Vagina (tissue), 2 donors: ENCODE measurements at regions not wholly inside any gene's neighbourhood (a gene's known extent, or its start where the extent isn't known, plus 50 kb on each side); places are given as distances from the start of the nearest gene placed in this dataset.

ENCODE experiments used
- DNase-seq, 2 donors: peaks; one replicate each; pipeline ENCODE4 v3.0.0-alpha.2; 2017; ENCODE audit errors: extremely low spot score in 2 of 2
- H3K27ac ChIP-seq: fragments of 200-600 bp; sonication (generic); one replicate; pipeline ENCODE4 v1.5.1; 2019
- H3K27me3 ChIP-seq: fragments of 200-600 bp; sonication (generic); one replicate; pipeline ENCODE4 v1.5.1; 2019
- H3K36me3 ChIP-seq, 2 donors: fragments of 200-600 bp; sonication (generic); one replicate each; pipeline ENCODE4 v1.5.1; 2017 to 2019
- H3K4me1 ChIP-seq: fragments of 200-600 bp; sonication (generic); one replicate; pipeline ENCODE4 v1.5.1; 2019
- H3K4me3 ChIP-seq, 2 donors: fragments of 200-600 bp; sonication (generic); 1 replicate in 1 of 2; 2 replicates in 1 of 2; pipeline ENCODE4 v1.5.1; 2016 to 2019
- H3K9me3 ChIP-seq: fragments of 200-600 bp; sonication (generic); one replicate; pipeline ENCODE4 v1.5.1; 2019
- CTCF ChIP-seq, 3 experiments: fragments of 450-650 bp in 2 of 3; fragments of 200-600 bp in 1 of 3; sonication (generic) in 1 of 3; IDR thresholded peaks; one replicate each; pipeline ENCODE4 v1.5.1; 2017 to 2019; ENCODE audit warnings: antibody characterized with exemption in 3 of 3, mild to moderate bottlenecking in 2 of 3, moderate library complexity in 2 of 3
- POLR2A ChIP-seq, 2 donors: fragments of 450-650 bp; IDR thresholded peaks; one replicate each; pipeline ENCODE4 v1.6.1; 2017; ENCODE audit warnings: antibody characterized with exemption in 2 of 2, mild to moderate bottlenecking in 2 of 2, moderate library complexity in 2 of 2
- POLR2AphosphoS5 ChIP-seq, 2 donors: sonication (generic); formaldehyde crosslinking; IDR thresholded peaks; one replicate each; pipeline ENCODE4 v1.9.0; 2017; ENCODE audit warnings: antibody characterized with exemption in 2 of 2, mild to moderate bottlenecking in 2 of 2, low read depth in 1 of 2; ENCODE audit not compliant: insufficient read depth in 1 of 2
- intact Hi-C: fragments of 100-400 bp; cut with DNase I; formaldehyde crosslinking; loops from one replicate; pipeline ENCODE4 v1.15.1; 2023

- no peaks in the 10 kb centered on the region for H3K4me1 ChIP-seq
Measured at GRCh38 chr12:80038062-80038560, 61.2 kb upstream of the OTOGL start.

GRCh38 chr12:80033448-80033847, 65.9 kb upstream of the OTOGL start:
- Histone ChIP-seq H3K4me1 (no peaks in the 10 kb centered on the region), H3K4me3 (no peak overlapping the region), H3K27ac (peak overlapping the region; percentile 28), H3K9me3 (no peaks in the 10 kb centered on the region), H3K36me3 (no peaks in the 10 kb centered on the region), H3K27me3 (no peaks in the 10 kb centered on the region)
- TF ChIP-seq POLR2A (IDR thresholded peaks at IDR 0.05) = no peak
- TF ChIP-seq CTCF (IDR thresholded peaks at IDR 0.05) = no peak
- TF ChIP-seq POLR2AphosphoS5 (IDR thresholded peaks at IDR 0.05; ENCODE audit: insufficient read depth in 1 of 2, low read depth in 1 of 2) = peak in 1 of 2 donors; percentile 43
- DNase-seq = no peak
- intact Hi-C loops = no loop called here

More at GRCh38 chr12:80038062-80038560, 61.2 kb upstream of the OTOGL start:
- Histone ChIP-seq H3K36me3 (no peaks in the 10 kb centered on the region), H3K27ac (no peak overlapping the region), H3K27me3 (no peaks in the 10 kb centered on the region), H3K4me3 (no peak overlapping the region), H3K9me3 (no peaks in the 10 kb centered on the region)
- intact Hi-C loops = no loop called here
- DNase-seq = no peak
- TF ChIP-seq CTCF (IDR thresholded peaks at IDR 0.05) (no peak), POLR2AphosphoS5 (IDR thresholded peaks at IDR 0.05; ENCODE audit: insufficient read depth in 1 of 2, low read depth in 1 of 2) (no peak), POLR2A (IDR thresholded peaks at IDR 0.05) (no peak)

- Histone ChIP-seq H3K27me3 (no peaks in the 10 kb centered on the region), H3K4me1 (no peaks in the 10 kb centered on the region), H3K9me3 (no peaks in the 10 kb centered on the region), H3K27ac (peak overlapping the region; percentile 28), H3K4me3 (no peak overlapping the region), H3K36me3 (no peaks in the 10 kb centered on the region)
- intact Hi-C loops = no loop called here
- no peak for TF ChIP-seq POLR2AphosphoS5 (IDR thresholded peaks at IDR 0.05; ENCODE audit: insufficient read depth in 1 of 2, low read depth in 1 of 2)
- TF ChIP-seq CTCF (IDR thresholded peaks at IDR 0.05) = no peak
- no peak for TF ChIP-seq POLR2A (IDR thresholded peaks at IDR 0.05)
- DNase-seq = no peak
Measured at GRCh38 chr12:80032946-80033345, 66.4 kb upstream of the OTOGL start.

GRCh38 chr12:80031229-80031628, 68.1 kb upstream of the OTOGL start:
- H3K27me3 ChIP-seq = no peaks in the 10 kb centered on the region
- H3K27ac ChIP-seq = no peak overlapping the region
- no peaks in the 10 kb centered on the region for H3K36me3 ChIP-seq
- H3K4me3 ChIP-seq = no peak overlapping the region
- no peaks in the 10 kb centered on the region for H3K4me1 ChIP-seq
- intact Hi-C loops = no loop called here
- TF ChIP-seq CTCF (IDR thresholded peaks at IDR 0.05) = no peak
- TF ChIP-seq POLR2A (IDR thresholded peaks at IDR 0.05) = no peak
- TF ChIP-seq POLR2AphosphoS5 (IDR thresholded peaks at IDR 0.05; ENCODE audit: insufficient read depth in 1 of 2, low read depth in 1 of 2) = no peak
- DNase-seq = no peak
- H3K9me3 ChIP-seq = no peaks in the 10 kb centered on the region

- Histone ChIP-seq H3K4me1 (no peaks in the 10 kb centered on the region), H3K27ac (no peak overlapping the region), H3K36me3 (no peaks in the 10 kb centered on the region), H3K4me3 (no peak overlapping the region), H3K9me3 (no peaks in the 10 kb centered on the region), H3K27me3 (no peaks in the 10 kb centered on the region)
- DNase-seq = no peak
- intact Hi-C loops = no loop called here
- TF ChIP-seq POLR2AphosphoS5 (IDR thresholded peaks at IDR 0.05; ENCODE audit: insufficient read depth in 1 of 2, low read depth in 1 of 2) (no peak), POLR2A (IDR thresholded peaks at IDR 0.05) (no peak), CTCF (IDR thresholded peaks at IDR 0.05) (no peak)
Measured at GRCh38 chr12:80025638-80026037, 73.7 kb upstream of the OTOGL start.
